Coronary artery (tissue), 2 donors: ENCODE measurements at regions not wholly inside any gene's neighbourhood (a gene's known extent, or its start where the extent isn't known, plus 50 kb on each side); places are given as distances from the start of the nearest gene placed in this dataset.

Experiments
- DNase-seq: peaks from one replicate; pipeline ENCODE4 v3.0.0-alpha.2; 2017; ENCODE audit warnings: low spot score
- H3K27ac ChIP-seq, 2 donors: fragments of 200-600 bp; sonication (generic); one replicate each; pipeline ENCODE4 v1.5.1; 2016 to 2019
- H3K4me3 ChIP-seq: fragments of 200-600 bp; sonication (generic); 2 replicates; pipeline ENCODE4 v1.5.1; 2016; ENCODE audit warnings: mild to moderate bottlenecking, moderate library complexity
- TF ChIP-seq, protein P1 (sequence below): fragments of 200-600 bp; sonication (generic); IDR thresholded peaks from one replicate; pipeline ENCODE4 v1.5.1; 2019; ENCODE audit warnings: antibody characterized with exemption

DNA sequence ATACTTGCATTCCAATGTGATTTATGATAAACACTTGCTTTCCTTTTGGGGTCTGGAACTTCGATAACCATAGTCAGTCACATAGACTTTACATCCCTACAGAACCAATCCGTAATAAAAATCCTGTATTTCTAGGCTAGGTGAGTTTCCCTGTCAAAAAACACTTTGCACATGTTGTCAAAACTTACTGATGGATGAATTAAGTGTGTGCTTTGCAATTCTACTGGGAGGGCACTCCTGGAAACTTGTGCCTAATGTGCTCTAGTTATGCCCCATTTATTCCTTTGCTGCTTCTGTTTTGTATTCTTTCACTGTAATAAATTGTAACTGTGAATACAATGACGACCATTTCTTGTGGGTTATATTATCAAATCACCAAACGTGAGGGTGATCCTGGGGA is 684.8 kb upstream of the PCDH15 start:
- Histone ChIP-seq H3K27ac (no peak overlapping the region), H3K4me3 (no peak overlapping the region)
- TF ChIP-seq, protein P1, sequence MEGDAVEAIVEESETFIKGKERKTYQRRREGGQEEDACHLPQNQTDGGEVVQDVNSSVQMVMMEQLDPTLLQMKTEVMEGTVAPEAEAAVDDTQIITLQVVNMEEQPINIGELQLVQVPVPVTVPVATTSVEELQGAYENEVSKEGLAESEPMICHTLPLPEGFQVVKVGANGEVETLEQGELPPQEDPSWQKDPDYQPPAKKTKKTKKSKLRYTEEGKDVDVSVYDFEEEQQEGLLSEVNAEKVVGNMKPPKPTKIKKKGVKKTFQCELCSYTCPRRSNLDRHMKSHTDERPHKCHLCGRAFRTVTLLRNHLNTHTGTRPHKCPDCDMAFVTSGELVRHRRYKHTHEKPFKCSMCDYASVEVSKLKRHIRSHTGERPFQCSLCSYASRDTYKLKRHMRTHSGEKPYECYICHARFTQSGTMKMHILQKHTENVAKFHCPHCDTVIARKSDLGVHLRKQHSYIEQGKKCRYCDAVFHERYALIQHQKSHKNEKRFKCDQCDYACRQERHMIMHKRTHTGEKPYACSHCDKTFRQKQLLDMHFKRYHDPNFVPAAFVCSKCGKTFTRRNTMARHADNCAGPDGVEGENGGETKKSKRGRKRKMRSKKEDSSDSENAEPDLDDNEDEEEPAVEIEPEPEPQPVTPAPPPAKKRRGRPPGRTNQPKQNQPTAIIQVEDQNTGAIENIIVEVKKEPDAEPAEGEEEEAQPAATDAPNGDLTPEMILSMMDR = no peak
- DNase-seq = no peak

- no peak overlapping the region for H3K27ac ChIP-seq
- DNase-seq = no peak
- TF ChIP-seq, protein P1 = no peak
- H3K4me3 ChIP-seq = no peak overlapping the region
These were observed 675.1 kb upstream of the PCDH15 start for GRCh38 chr10:55476129-55476528.

DNA sequence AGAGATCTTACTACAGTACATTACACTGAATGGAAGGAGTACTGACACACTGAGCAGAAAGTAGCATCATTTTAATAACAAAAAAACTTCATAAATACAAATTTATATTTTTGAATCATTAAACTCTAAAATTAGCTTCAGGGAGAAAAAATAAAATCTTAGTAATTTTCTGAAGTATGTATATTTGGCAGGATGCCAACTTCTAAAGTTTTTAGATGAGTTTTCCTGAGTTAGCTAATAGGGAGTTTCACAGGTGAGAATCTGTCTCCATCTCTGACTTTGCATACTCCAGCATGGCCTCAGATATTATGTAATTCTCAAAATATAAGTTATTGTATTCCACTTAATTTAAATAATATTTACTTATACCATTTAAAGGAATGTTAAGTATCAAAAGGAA is 673.2 kb upstream of the PCDH15 start:
- Histone ChIP-seq H3K27ac (no peak overlapping the region), H3K4me3 (no peak overlapping the region)
- TF ChIP-seq, protein P1 = no peak
- no peak for DNase-seq

DNA sequence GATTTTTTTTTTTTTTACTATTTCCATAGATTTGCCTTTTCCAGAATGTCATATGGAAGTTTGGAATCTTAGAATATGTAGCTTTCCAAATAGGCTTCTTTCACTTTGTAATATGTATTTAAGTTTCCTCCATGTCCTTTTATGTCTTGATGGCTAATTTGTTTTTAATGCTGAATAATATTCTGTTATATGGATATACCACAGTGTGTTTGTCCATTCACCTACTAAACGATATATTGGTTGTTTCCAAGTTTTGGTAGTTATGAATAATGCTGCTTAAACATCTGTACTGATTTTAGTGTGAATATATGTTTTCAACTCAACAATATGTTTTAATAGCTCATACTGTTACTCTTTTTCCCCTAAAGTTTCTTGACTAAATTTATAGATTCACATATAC is 669.8 kb upstream of the PCDH15 start:
- no peak overlapping the region for H3K4me3 ChIP-seq
- no peak overlapping the region for H3K27ac ChIP-seq
- TF ChIP-seq, protein P1 = no peak
- no peak for DNase-seq

DNA sequence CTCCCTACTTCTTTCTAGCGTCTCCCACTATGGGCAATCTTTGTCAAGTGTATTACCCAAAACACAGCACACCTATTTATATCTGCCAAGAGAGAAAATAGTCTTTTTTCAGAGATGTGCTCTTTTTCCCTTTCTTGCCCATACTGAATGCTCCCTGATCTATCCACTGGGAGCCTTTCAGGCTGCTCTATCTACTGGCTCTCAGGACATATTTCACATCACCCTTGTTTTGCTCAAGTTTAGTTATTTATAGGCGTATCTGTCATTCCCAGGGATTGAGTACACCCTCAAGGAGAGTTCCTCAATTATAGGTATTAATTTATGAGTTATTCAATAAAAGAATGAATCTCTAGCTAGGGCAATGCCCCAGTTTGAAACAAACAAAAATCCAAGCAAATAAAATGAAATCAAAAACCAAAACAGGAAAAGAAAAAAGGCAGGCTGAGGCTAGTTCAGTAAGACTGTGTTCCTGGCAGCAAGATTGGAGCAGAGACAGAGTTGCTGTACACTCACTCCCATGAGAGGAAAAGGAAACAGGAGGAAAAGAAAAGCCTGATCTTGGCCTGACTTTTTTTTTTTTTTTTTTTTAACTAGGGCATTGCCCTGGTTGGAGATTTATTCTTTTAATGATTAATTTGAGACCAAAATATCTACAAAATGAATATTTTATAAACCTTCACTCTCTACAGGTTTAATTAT is 665.9 kb upstream of the PCDH15 start:
- DNase-seq = no peak
- H3K27ac ChIP-seq = no peak overlapping the region
- TF ChIP-seq, protein P1 = no peak
- H3K4me3 ChIP-seq = no peak overlapping the region

- H3K4me3 ChIP-seq = no peak overlapping the region
- no peak for DNase-seq
- TF ChIP-seq, protein P1 = no peak
These were observed 663.1 kb upstream of the PCDH15 start for GRCh38 chr10:55464083-55464482.

GRCh38 chr10:55460008-55460407 is 659.0 kb upstream of the PCDH15 start:
- Histone ChIP-seq H3K27ac (no peak overlapping the region), H3K4me3 (no peak overlapping the region)
- DNase-seq = no peak
- TF ChIP-seq, protein P1 = no peak

More at GRCh38 chr10:55464083-55464482, 663.1 kb upstream of the PCDH15 start:
- H3K27ac ChIP-seq = no peak overlapping the region
